ENCODE measurements at regions not wholly inside any gene's neighbourhood (a gene's known extent, or its start where the extent isn't known, plus 50 kb on each side); places are given as distances from the start of the nearest gene placed in this dataset.

- POLR2A ChIA-PET, result no interaction called here
- Histone ChIP-seq H2AFZ (ENCODE audit: low read depth, low read length, poor library complexity, severe bottlenecking) (no peak overlapping the region), H3K9me3 (ENCODE audit: control insufficient read depth in 1 of 2, insufficient read depth in 1 of 2, low read depth in 1 of 2, low read length in 2 of 2) (no peaks in the 10 kb centered on the region), H3K27me3 (ENCODE audit: insufficient read depth, low read length) (no peaks in the 10 kb centered on the region), H3K79me2 (ENCODE audit: insufficient read depth, low read length) (no peaks in the 10 kb centered on the region), H3K9ac (ENCODE audit: low read length) (no peak overlapping the region), H4K20me1 (ENCODE audit: insufficient read depth) (no peaks in the 10 kb centered on the region), H3K4me2 (ENCODE audit: low read length) (no peak overlapping the region), H3K4me1 (ENCODE audit: control insufficient read depth in 1 of 2, insufficient read depth in 2 of 2, low read length in 2 of 2) (peaks cover 0 to 7% of the 10 kb centered on the region in 2 experiments; a peak in 1 of 4 replicates), H3K4me3 (replicated peaks in 1 of 2; ENCODE audit: low read depth in 1 of 2, low read length in 2 of 2) (no peak overlapping the region), H3K27ac (ENCODE audit: low read depth, low read length) (no peak overlapping the region), H3K9me2 (ENCODE audit: insufficient read depth) (no peaks in the 10 kb centered on the region), H3K36me3 (ENCODE audit: control insufficient read depth in 1 of 2, insufficient read depth in 2 of 2, low read length in 2 of 2) (no peaks in the 10 kb centered on the region)
- intact Hi-C loops (cut with micrococcal nuclease), result no loop called here
- CTCF ChIA-PET, result no interaction called here
- TF ChIP-seq CBX3 (IDR thresholded peaks at IDR 0.05; ENCODE audit: low read depth), result no peak
- TF ChIP-seq SRF (IDR thresholded peaks at IDR 0.05; ENCODE audit: low read depth), result no peak
- TF ChIP-seq CTCF (IDR thresholded peaks at IDR 0.05 in 2 of 3, conservative IDR thresholded peaks at IDR 0.05 in 1 of 3; ENCODE audit: borderline replicate concordance in 1 of 3, insufficient read depth in 1 of 3, low read depth in 2 of 3, low read length in 2 of 3), result no peak
- no peak for TF ChIP-seq POLR2AphosphoS5 (IDR thresholded peaks at IDR 0.05; ENCODE audit: low read depth, low read length)
- TF ChIP-seq SIN3A (IDR thresholded peaks at IDR 0.05; ENCODE audit: low read depth), result no peak
- TF ChIP-seq RAD21 (IDR thresholded peaks at IDR 0.05; ENCODE audit: low read depth), result no peak
- TF ChIP-seq EZH2phosphoT487 (IDR thresholded peaks at IDR 0.05; ENCODE audit: borderline replicate concordance), result no peak
- TF ChIP-seq ATF3 (IDR thresholded peaks at IDR 0.05), result no peak
- no peak for TF ChIP-seq ELF1 (IDR thresholded peaks at IDR 0.05; ENCODE audit: borderline replicate concordance, low read depth)
- TF ChIP-seq POLR2A (IDR thresholded peaks at IDR 0.05; ENCODE audit: borderline replicate concordance, extremely low read depth, insufficient read depth, insufficient read length), result no peak
- TF ChIP-seq FOSL1 (IDR thresholded peaks at IDR 0.05; ENCODE audit: low read depth), result no peak
- TF ChIP-seq EZH2 (IDR thresholded peaks at IDR 0.05), result no peak
- no peak for TF ChIP-seq CEBPB (IDR thresholded peaks at IDR 0.05; ENCODE audit: low read depth)
- no peak for TF ChIP-seq YY1 (IDR thresholded peaks at IDR 0.05; ENCODE audit: extremely low read depth, insufficient replicate concordance, low read depth, low read length)
- TF ChIP-seq ZNF274 (IDR thresholded peaks at IDR 0.05; ENCODE audit: low read depth, low read length), result no peak
- TF ChIP-seq EGR1 (IDR thresholded peaks at IDR 0.05; ENCODE audit: low read depth), result no peak
- BruUV-seq (replicated peaks), result no TSS peak
- DNase-seq (ENCODE audit: low read depth, low spot score) (no peak), ATAC-seq (no peak)
- RAD21 ChIA-PET (ENCODE audit: low non-redundant PET in 1 of 2, low total read pairs in 2 of 2, uncharacterized antibody in 2 of 2, unreplicated experiment in 2 of 2), result no interaction called here
These were observed 145.5 kb upstream of the BLID start for GRCh38 chr11:122261546-122261945.

Measured in HCT116 (cell line).